GM19351 (cell line): ENCODE measurements at regions not wholly inside any gene's neighbourhood (a gene's known extent, or its start where the extent isn't known, plus 50 kb on each side); places are given as distances from the start of the nearest gene placed in this dataset.
"Not testable (repeated sequence)": the region's sequence is repeated elsewhere in the genome, so short reads cannot be mapped to it uniquely, and the experiment has no call there.

Experiments used
- ATAC-seq: cut with Tn5 transposase; IDR thresholded peaks from one replicate; pipeline ENCODE4 v1.9.1; 2021; ENCODE audit warnings: mild to moderate bottlenecking, moderate library complexity; ENCODE audit not compliant: unreplicated experiment

DNA sequence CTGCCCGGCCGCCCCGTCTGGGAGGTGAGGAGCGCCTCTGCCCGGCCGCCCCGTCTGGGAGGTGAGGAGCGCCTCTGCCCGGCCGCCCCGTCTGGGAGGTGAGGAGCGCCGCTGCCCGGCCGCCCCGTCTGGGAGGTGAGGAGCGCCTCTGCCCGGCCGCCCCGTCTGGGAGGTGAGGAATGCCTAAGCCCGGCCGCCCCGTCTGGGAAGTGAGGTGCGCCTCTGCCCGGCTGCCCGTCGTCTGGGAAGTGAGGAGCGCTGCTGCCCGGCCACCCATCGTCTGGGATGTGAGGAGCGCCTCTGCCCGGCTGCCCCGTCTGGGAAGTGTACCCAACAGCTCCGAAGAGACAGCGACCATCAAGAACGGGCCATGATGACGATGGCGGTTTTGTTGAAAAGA lies 136.6 kb upstream of the PROKR2 start:
- ATAC-seq, result not testable (repeated sequence)

DNA sequence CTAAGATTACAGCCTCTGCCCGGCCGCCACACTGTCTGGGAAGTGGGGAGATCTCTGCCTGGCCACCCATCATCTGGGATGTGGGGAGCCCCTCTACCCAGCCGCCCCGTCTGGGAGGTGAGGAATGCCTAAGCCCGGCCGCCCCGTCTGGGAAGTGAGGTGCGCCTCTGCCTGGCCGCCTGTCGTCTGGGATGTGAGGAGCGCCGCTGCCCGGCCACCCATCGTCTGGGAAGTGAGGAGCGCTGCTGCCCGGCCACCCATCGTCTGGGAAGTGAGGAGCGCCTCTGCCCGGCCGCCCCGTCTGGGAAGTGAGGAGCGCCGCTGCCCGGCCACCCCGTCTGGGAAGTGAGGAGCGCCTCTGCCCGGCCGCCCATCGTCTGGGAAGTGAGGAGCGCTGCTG lies 135.9 kb upstream of the PROKR2 start:
- ATAC-seq, result not testable (repeated sequence)

DNA sequence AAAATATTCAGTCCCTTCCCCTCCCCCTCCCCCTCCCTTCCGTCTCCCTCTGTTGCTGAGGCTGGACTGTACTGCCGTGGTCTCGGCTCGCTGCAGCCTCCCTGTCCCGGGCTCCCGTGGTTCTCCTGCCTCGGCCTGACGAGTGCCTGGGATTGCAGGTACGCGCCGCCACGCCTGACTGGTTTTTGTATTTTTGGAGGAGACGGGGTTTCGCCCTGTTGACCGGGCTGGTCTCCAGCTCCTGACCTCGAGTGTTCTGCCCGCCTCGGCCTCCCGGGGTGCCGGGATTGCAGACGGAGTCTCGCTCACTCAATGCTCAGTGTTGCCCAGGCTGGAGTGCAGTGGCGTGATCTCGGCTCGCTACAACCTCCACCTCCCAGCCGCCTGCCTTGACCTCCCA lies 135.5 kb upstream of the PROKR2 start:
- ATAC-seq, result not testable (repeated sequence)

- no peak for ATAC-seq
Observed at GRCh38 chr20:5451643-5452210, 135.0 kb upstream of the PROKR2 start.

DNA sequence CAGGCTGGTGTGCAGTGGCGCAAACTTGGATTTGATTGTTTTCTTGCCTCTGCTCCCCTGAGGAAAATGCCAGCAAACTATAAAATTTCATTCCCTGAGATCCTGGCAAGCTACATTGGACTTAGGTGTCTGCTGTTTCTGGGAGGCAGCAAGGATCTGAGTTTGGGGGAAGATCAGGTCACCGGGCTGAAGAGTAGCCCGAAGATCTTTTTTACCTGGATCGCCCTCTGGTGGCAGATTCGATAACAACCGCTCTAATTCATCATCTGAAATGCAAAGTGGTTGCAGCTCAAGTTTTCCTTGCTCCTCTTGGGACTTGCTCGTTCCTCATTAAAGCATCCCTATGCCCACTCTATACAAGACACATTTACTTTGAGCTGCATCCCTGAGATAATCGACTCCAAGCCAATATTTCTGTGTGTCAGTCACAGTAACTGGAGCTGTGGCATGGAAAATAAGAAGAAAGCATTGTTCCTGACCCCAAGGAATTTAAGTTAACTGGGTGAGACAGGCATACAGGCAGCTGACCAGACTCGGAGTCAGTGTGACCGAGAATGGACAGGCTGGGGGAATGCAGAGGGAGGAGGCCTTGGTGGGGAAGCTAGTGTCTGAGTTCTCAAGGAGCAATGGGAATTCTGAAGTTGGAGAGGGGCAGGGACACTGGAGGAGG lies 131.8 kb upstream of the PROKR2 start:
- peak; percentile 56 for ATAC-seq

DNA sequence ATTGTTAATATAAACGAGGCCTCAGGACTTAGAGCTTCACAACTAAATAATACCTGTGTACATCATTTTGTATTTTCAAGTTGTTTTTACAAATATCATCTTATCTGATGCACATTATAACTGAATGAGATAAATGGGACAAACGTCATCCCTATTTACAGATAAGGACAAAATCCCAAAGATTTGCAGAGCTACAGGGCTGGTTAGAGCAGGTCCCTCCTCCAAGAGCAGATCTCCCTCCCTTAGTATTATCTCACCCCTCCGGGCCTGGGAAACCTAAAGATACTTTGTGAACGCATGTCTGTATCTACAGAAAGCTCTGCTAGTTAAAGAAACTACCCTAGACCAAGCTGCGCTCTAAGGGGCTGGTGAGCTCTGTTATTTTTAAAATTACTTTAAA lies 130.4 kb upstream of the PROKR2 start:
- ATAC-seq, result no peak

DNA sequence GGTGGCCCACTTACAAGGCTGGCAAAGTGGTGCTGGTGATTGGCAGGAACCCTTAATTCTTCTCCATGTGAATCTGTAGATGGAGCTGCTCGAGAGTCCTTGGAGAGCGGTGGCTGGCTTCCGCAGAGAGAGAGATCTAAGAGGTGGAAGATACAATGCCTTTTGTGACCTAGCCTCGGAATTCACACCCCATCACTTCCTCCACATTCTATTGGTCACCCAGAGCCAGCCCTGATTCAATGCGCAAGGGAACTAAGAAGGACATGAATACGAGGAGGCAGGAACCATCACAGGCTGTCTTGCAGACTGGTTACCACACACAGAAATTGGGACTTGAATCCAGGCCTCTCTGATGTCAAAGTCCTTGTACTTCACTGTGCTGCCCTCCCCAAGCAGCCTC lies 128.9 kb upstream of the PROKR2 start:
- no peak for ATAC-seq

GRCh38 chr20:5442101-5442500 lies 125.3 kb upstream of the PROKR2 start:
- no peak for ATAC-seq

GRCh38 chr20:5434116-5434515 lies 117.4 kb upstream of the PROKR2 start:
- ATAC-seq, result no peak

DNA sequence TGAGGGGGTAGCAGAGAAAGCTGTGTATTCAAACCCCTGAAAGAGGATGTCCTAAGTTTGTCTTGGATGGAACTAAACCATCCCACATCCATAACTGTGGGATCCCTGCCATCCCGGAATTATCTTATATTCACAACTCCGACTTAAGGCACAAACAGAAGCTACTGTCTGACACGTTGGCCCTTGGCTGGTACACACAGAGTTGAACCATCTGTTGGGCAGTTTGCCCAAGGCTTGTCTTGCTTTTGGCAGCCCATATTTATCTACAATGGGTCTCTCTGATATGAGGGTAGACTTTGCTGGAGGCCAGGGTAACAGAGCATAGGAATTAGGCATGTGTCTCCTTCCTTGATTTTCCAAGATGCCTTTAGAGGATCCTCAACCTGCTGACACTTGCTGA lies 116.6 kb upstream of the PROKR2 start:
- no peak for ATAC-seq

- ATAC-seq, result no peak
Observed at GRCh38 chr20:5432030-5432429, 115.3 kb upstream of the PROKR2 start.

DNA sequence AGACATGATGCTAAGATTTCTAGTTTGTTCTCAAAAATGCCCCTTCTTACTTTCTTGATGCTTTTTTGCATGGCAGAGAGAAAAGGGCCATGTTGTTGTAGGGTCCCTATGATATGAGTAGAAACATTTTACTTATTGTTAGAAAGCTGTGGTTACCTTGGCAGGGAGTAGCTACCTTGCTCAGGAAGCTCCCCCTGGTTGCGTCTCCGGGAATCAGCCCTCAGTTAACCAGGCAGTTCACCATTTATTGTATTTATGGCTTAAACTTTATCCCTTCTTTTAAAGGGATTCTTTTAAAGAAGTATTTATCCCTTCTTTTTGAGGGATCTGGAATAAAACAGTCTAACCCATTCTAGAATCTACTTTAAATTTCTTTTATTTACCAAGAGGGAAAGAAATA lies 113.9 kb upstream of the PROKR2 start:
- no peak for ATAC-seq

- ATAC-seq, result no peak
Observed at GRCh38 chr20:5426026-5426425, 109.3 kb upstream of the PROKR2 start.

DNA sequence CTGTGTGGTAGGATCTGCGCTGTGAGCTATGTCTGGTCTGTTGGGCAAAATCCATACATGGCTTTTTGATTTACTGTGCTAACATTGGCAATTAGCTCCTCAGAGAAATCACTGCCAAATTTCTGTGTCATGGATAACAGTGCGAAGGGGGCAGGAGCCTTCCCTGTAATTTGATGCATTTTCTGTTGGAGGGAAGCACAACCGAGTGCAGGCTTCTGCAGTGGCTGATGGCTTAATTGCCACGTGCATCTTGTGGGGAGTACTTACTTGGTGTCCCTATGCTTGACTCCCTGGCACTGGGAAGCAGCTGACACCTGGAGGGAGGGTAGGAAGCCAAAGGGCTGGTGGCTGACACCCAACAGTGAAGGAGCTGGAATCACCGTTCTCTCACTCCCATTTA lies 99.3 kb upstream of the PROKR2 start:
- no peak for ATAC-seq

DNA sequence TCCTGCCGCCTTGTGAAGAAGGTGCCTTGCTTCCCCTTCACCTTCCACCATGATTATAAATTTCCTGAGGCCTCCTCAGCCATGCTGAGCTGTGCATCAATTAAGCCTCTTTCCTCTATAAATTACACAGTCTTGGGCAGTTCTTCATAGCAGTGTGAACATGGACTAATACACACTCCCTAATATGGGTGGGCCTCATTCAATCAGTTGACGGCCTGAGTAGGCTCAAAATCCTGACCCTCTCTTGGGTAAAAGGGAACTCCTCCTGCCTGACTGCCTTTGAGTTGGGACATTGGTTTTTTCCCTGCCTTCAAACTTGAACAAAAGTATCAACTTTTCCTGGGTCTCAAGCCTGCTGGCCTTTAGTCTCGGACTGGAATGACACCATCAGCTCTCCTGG lies 96.6 kb upstream of the PROKR2 start:
- ATAC-seq, result no peak

- ATAC-seq, result no peak
Observed at GRCh38 chr20:5410470-5410869, 93.7 kb upstream of the PROKR2 start.

- ATAC-seq, result peak; percentile 96
Observed at GRCh38 chr20:5402903-5403531, 86.3 kb upstream of the PROKR2 start.

DNA sequence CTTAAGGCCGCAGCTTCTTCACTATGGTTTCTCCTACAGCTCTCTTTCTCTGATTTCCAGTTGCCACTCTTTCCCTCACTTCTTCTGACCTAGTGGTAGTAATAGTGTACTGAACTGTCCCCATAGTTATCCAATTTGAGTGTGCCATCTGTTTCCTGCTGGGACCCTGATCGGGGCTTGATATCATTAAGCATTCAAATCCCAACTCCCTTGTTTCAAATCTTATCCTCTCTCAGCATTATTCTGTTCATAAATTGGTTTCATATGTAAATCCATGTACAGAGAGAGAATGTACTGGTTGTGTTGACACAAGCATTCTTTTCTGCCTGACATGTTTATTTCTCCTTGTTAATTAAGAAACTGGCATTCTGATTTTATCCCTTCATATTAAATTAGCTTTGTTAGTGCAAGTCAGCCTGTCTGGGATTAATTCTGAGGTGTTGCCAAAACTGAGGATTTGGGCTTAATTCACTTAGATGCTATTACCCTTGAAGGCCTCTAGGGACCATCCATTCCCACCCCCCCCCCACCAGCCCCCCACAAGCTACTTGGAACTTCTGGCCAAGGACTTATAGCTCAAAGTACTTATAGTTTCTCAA lies 84.6 kb upstream of the PROKR2 start:
- no peak for ATAC-seq

- ATAC-seq, result no peak
Observed at GRCh38 chr20:5400164-5400762, 83.5 kb upstream of the PROKR2 start.

GRCh38 chr20:5397393-5397792 lies 80.6 kb upstream of the PROKR2 start:
- ATAC-seq, result no peak

- no peak for ATAC-seq
Observed at GRCh38 chr20:5395932-5396727, 79.4 kb upstream of the PROKR2 start.
